H1 (cell line): ENCODE measurements at regions not wholly inside any gene's neighbourhood (a gene's known extent, or its start where the extent isn't known, plus 50 kb on each side); places are given as distances from the start of the nearest gene placed in this dataset.

Experiments used
- CTCF ChIA-PET: fragments of 300-600 bp; sonication (Branson Sonifier 250); formaldehyde crosslinking; loops from one replicate; lab custom pipeline; 2021; ENCODE audit not compliant: partially characterized antibody; lab: Charles Lee
- POLR2A ChIA-PET: fragments of 300-600 bp; sonication (Branson Sonifier 250); formaldehyde crosslinking; loops from one replicate; lab custom pipeline; 2021; ENCODE audit warnings: inconsistent platforms; ENCODE audit not compliant: partially characterized antibody; lab: Charles Lee
- DNase-seq, 2 experiments: peaks; one replicate each; pipeline versions ENCODE4 v3.0.0 to v3.0.0-alpha.2; 2010 to 2022; ENCODE audit warnings: low spot score in 2 of 2, low read depth in 1 of 2, mixed read lengths in 1 of 2
- FAIRE-seq: peaks from 2 replicates; lab custom pipeline; 2011; peaks lifted over from hg19 to GRCh38; lab: Jason Lieb, UNC
- H2AFZ ChIP-seq: 2 replicates; pipeline ENCODE4 v1.8.1; 2012; ENCODE audit warnings: low read length, inconsistent platforms
- H2AK5ac ChIP-seq: 2 replicates; pipeline ENCODE4 v1.6.1; 2013; ENCODE audit warnings: low read depth, low read length
- H2BK120ac ChIP-seq: replicated peaks from 2 replicates; pipeline ENCODE3; 2013; ENCODE audit warnings: low read depth, low read length, inconsistent platforms
- H2BK12ac ChIP-seq: 2 replicates; pipeline ENCODE4 v1.6.1; 2013; ENCODE audit warnings: low read depth, low read length
- H2BK15ac ChIP-seq: 2 replicates; pipeline ENCODE4 v1.6.1; 2013; ENCODE audit warnings: low read length
- H2BK20ac ChIP-seq: 2 replicates; pipeline ENCODE4 v1.6.1; 2013; ENCODE audit warnings: low read length
- H2BK5ac ChIP-seq: 2 replicates; pipeline ENCODE4 v1.6.1; 2013; ENCODE audit warnings: low read depth, low read length
- H3K14ac ChIP-seq: 2 replicates; pipeline ENCODE4 v1.6.1; 2013; ENCODE audit warnings: inconsistent platforms; ENCODE audit not compliant: insufficient read length
- H3K18ac ChIP-seq: 2 replicates; pipeline ENCODE4 v1.6.1; 2013; ENCODE audit warnings: low read length; ENCODE audit errors: extremely low read depth
- H3K23ac ChIP-seq: 2 replicates; pipeline ENCODE4 v1.6.1; 2013; ENCODE audit warnings: inconsistent platforms; ENCODE audit not compliant: insufficient read length
- H3K23me2 ChIP-seq: 2 replicates; pipeline ENCODE4 v1.6.1; 2013; ENCODE audit warnings: low read depth, low read length
- H3K27ac ChIP-seq: 2 replicates; pipeline ENCODE4 v1.6.1; 2011; ENCODE audit warnings: low read depth, low read length, inconsistent platforms
- H3K27me3 ChIP-seq, 4 experiments: replicated peaks in 1 of 4; 1 replicate in 1 of 4; 2 replicates in 3 of 4; pipeline versions ENCODE4 v1.6.1 to v1.8.1; 2011 to 2013; ENCODE audit warnings: low read length in 3 of 4, mild to moderate bottlenecking in 3 of 4, inconsistent platforms in 2 of 4, mixed read lengths in 2 of 4, moderate library complexity in 1 of 4; ENCODE audit not compliant: control insufficient read depth in 3 of 4, insufficient read depth in 3 of 4; ENCODE audit errors: extremely low read depth in 1 of 4
- H3K36me3 ChIP-seq, 4 experiments: 2 replicates each; pipeline versions ENCODE4 v1.6.1 to v1.8.1; 2011 to 2013; ENCODE audit warnings: mild to moderate bottlenecking in 4 of 4, low read length in 3 of 4, moderate library complexity in 2 of 4, control low read depth in 1 of 4, inconsistent platforms in 1 of 4; ENCODE audit not compliant: insufficient read depth in 4 of 4, control insufficient read depth in 2 of 4
- H3K4ac ChIP-seq: replicated peaks from 2 replicates; pipeline ENCODE3; 2013; ENCODE audit warnings: low read length, low read depth, mixed read lengths, inconsistent platforms; ENCODE audit not compliant: insufficient read length
- H3K4me1 ChIP-seq, 4 experiments: replicated peaks in 1 of 4; 1 replicate in 1 of 4; 2 replicates in 3 of 4; pipeline versions ENCODE4 v1.6.1 to v1.8.1; 2011 to 2013; ENCODE audit warnings: low read length in 3 of 4, inconsistent platforms in 2 of 4, mixed read lengths in 1 of 4; ENCODE audit not compliant: insufficient read depth in 4 of 4, control insufficient read depth in 3 of 4
- H3K4me2 ChIP-seq, 2 experiments: 2 replicates each; pipeline versions ENCODE4 v1.6.1 to v1.8.1; 2011 to 2013; ENCODE audit warnings: low read depth in 2 of 2, low read length in 2 of 2, control low read depth in 1 of 2, inconsistent platforms in 1 of 2, mild to moderate bottlenecking in 1 of 2; ENCODE audit not compliant: insufficient read depth in 1 of 2
- H3K4me3 ChIP-seq, 4 experiments: fragments of 200-600, 300-600 bp in 1 of 4; sonication (generic), shearing (Covaris generic), sonication (Bioruptor Twin) in 1 of 4; 2 replicates each; pipeline versions ENCODE4 v1.5.1 to v1.8.1; 2011 to 2016; ENCODE audit warnings: low read length in 4 of 4, low read depth in 3 of 4, control low read depth in 2 of 4, inconsistent platforms in 2 of 4, mild to moderate bottlenecking in 2 of 4, mixed read lengths in 1 of 4, moderate library complexity in 1 of 4; ENCODE audit not compliant: insufficient read depth in 2 of 4; ENCODE audit errors: extremely low read depth in 1 of 4
- H3K56ac ChIP-seq: replicated peaks from 2 replicates; pipeline ENCODE3; 2013; ENCODE audit warnings: low read depth, mild to moderate bottlenecking, mixed read lengths, low read length, inconsistent platforms; ENCODE audit not compliant: insufficient read length
- H3K79me1 ChIP-seq: 2 replicates; pipeline ENCODE4 v1.6.1; 2013; ENCODE audit warnings: low read depth, low read length, control low read depth
- H3K79me2 ChIP-seq, 2 experiments: 2 replicates each; pipeline versions ENCODE4 v1.6.1 to v1.8.1; 2012 to 2013; ENCODE audit warnings: low read length in 2 of 2, mild to moderate bottlenecking in 2 of 2, inconsistent platforms in 1 of 2; ENCODE audit not compliant: insufficient read depth in 2 of 2, control insufficient read depth in 1 of 2
- H3K9ac ChIP-seq, 4 experiments: replicated peaks in 1 of 4; 1 replicate in 1 of 4; 2 replicates in 3 of 4; pipeline versions ENCODE4 v1.6.1 to v1.8.1; 2011 to 2013; ENCODE audit warnings: low read depth in 3 of 4, low read length in 3 of 4, control low read depth in 2 of 4, mild to moderate bottlenecking in 2 of 4, moderate library complexity in 2 of 4, inconsistent platforms in 1 of 4; ENCODE audit errors: extremely low read depth in 1 of 4
- H3K9me3 ChIP-seq, 2 experiments: 2 replicates each; pipeline versions ENCODE4 v1.6.1 to v1.8.1; 2012 to 2013; ENCODE audit warnings: mild to moderate bottlenecking in 2 of 2, moderate library complexity in 2 of 2, control low read depth in 1 of 2, inconsistent platforms in 1 of 2, low read depth in 1 of 2, low read length in 1 of 2, mixed read lengths in 1 of 2; ENCODE audit not compliant: insufficient read depth in 2 of 2
- H4K20me1 ChIP-seq, 2 experiments: replicated peaks in 1 of 2; 2 replicates each; pipeline versions ENCODE3 to v1.8.1; 2011 to 2013; ENCODE audit warnings: inconsistent platforms in 2 of 2, low read length in 2 of 2, mild to moderate bottlenecking in 1 of 2; ENCODE audit not compliant: insufficient read depth in 2 of 2, control insufficient read depth in 1 of 2
- H4K5ac ChIP-seq: 2 replicates; pipeline ENCODE4 v1.6.1; 2013; ENCODE audit warnings: low read length, low read depth, mixed read lengths, inconsistent platforms; ENCODE audit not compliant: insufficient read length
- H4K8ac ChIP-seq: 2 replicates; pipeline ENCODE4 v1.8.0; 2013; ENCODE audit warnings: mild to moderate bottlenecking, moderate library complexity, low read length, inconsistent platforms; ENCODE audit not compliant: insufficient read depth; ENCODE audit errors: extremely low read depth
- H4K91ac ChIP-seq: replicated peaks from 2 replicates; pipeline ENCODE3; 2013; ENCODE audit warnings: low read length, mixed read lengths, inconsistent platforms; ENCODE audit not compliant: insufficient read length
- BACH1 ChIP-seq: IDR thresholded peaks from 2 replicates; pipeline ENCODE4 v1.6.1; 2012; ENCODE audit warnings: low read length, improper control_type of control experiment
- CEBPB ChIP-seq: IDR thresholded peaks from 2 replicates; pipeline ENCODE4 v1.6.1; 2012; ENCODE audit warnings: low read depth, low read length
- CHD2 ChIP-seq: IDR thresholded peaks from 2 replicates; pipeline ENCODE4 v1.6.1; 2012; ENCODE audit warnings: low read length, improper control_type of control experiment
- GTF2F1 ChIP-seq: IDR thresholded peaks from 2 replicates; pipeline ENCODE4 v1.6.1; 2012; ENCODE audit warnings: low read depth, low read length, improper control_type of control experiment, borderline replicate concordance
- HDAC2 ChIP-seq, 2 experiments: fragments of 300-600 bp in 1 of 2; sonication (generic) in 1 of 2; IDR thresholded peaks; 2 replicates each; pipeline ENCODE4 v1.6.1; 2011 to 2012; ENCODE audit warnings: low read depth in 2 of 2, low read length in 2 of 2, mild to moderate bottlenecking in 2 of 2, moderate library complexity in 2 of 2, borderline replicate concordance in 1 of 2, inconsistent platforms in 1 of 2
- HDAC6 ChIP-seq: IDR thresholded peaks from one replicate; pipeline ENCODE4 v1.7.1; 2012; ENCODE audit warnings: low read depth, mild to moderate bottlenecking, inconsistent platforms, low read length, moderate library complexity
- JUND ChIP-seq: IDR thresholded peaks from 2 replicates; pipeline ENCODE4 v1.6.1; 2011; ENCODE audit warnings: mild to moderate bottlenecking, improper control_type of control experiment, low read length
- KDM1A ChIP-seq: fragments of 200-600, 300-600 bp; sonication (generic); IDR thresholded peaks from 2 replicates; pipeline ENCODE4 v1.7.1; 2016; ENCODE audit warnings: mild to moderate bottlenecking, low read length, borderline replicate concordance
- POLR2A ChIP-seq, 2 experiments: IDR thresholded peaks; 1 replicate in 1 of 2; 2 replicates in 1 of 2; pipeline ENCODE4 v1.6.1; 2011; ENCODE audit warnings: low read depth in 2 of 2, low read length in 2 of 2, mild to moderate bottlenecking in 2 of 2; ENCODE audit errors: control extremely low read depth in 1 of 2
- RFX5 ChIP-seq: IDR thresholded peaks from 2 replicates; pipeline ENCODE4 v1.6.1; 2011; ENCODE audit warnings: low read depth, low read length, improper control_type of control experiment, borderline replicate concordance
- RNF2 ChIP-seq: fragments of 200-900, 300-1000 bp; sonication (generic); IDR thresholded peaks from 2 replicates; pipeline ENCODE4 v1.7.1; 2016; ENCODE audit warnings: borderline replicate concordance, low read depth, mild to moderate bottlenecking, antibody characterized with exemption, low read length; ENCODE audit not compliant: poor library complexity, severe bottlenecking; ENCODE audit errors: missing control alignments
- RXRA ChIP-seq: IDR thresholded peaks from 2 replicates; pipeline ENCODE4 v1.6.1; 2011; ENCODE audit warnings: low read depth, mild to moderate bottlenecking, low read length, moderate library complexity; ENCODE audit not compliant: insufficient read depth
- SP1 ChIP-seq: IDR thresholded peaks from 2 replicates; pipeline ENCODE4 v1.6.1; 2011; ENCODE audit warnings: low read depth, low read length
- TAF1 ChIP-seq: IDR thresholded peaks from 2 replicates; pipeline ENCODE4 v1.6.1; 2011; ENCODE audit warnings: mild to moderate bottlenecking, low read depth, low read length
- TCF12 ChIP-seq: IDR thresholded peaks from 2 replicates; pipeline ENCODE4 v1.6.1; 2011; ENCODE audit warnings: low read depth, mild to moderate bottlenecking, low read length
- WGBS, 2 experiments: shearing (Covaris generic) in 1 of 2; methylation state at CpG; one replicate each; pipeline versions ENCODE4 v1.1.6 to v1.1.7; 2013 to 2015; ENCODE audit warnings: low lambda C conversion rate in 2 of 2, mixed read lengths in 2 of 2, inconsistent platforms in 1 of 2, low coverage in 1 of 2, missing lambda C conversion rate in 1 of 2; ENCODE audit not compliant: insufficient replicate concordance in 2 of 2, insufficient coverage in 1 of 2, insufficient read length in 1 of 2; ENCODE audit errors: extremely low coverage in 1 of 2, missing lambda C conversion rate in 1 of 2; 5-methylcytosine and 5-hydroxymethylcytosine counted together
- TF ChIP-seq, protein P1 (sequence below): IDR thresholded peaks from 2 replicates; pipeline ENCODE4 v1.6.1; 2012; ENCODE audit warnings: inconsistent platforms

DNA sequence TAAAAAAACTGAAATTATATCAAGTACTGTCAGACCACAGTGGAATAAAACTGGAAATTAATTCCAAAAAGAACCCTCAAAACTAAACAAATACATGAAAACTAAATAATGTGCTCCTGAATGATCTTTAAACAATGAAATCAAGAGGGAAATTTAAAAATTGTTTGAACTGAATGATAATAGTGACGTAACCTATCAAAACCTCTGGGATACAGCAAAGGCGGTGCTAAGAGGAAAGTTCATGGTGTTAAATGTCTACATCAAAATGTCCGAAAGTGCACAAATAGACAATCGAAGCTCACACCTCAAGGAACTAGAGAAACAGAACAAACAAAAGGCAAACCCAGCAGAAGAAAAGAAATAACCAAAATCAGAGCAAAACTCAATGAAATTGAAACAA is 70.8 kb upstream of the TUBA3C start:
- no peak overlapping the region for H3K4ac ChIP-seq
- H3K4me2 ChIP-seq = no peak overlapping the region
- H3K23ac ChIP-seq = no peak overlapping the region
- no peak overlapping the region for H4K8ac ChIP-seq
- no peak overlapping the region for H3K27ac ChIP-seq
- H3K14ac ChIP-seq = no peak overlapping the region
- no peak for DNase-seq
- H3K56ac ChIP-seq = no peak overlapping the region
- H3K9me3 ChIP-seq = peaks cover 32 to 44% of the 10 kb centered on the region in 2 experiments
- H3K27me3 ChIP-seq = no peaks in the 10 kb centered on the region
- no peaks in the 10 kb centered on the region for H4K20me1 ChIP-seq
- H3K79me2 ChIP-seq = no peaks in the 10 kb centered on the region
- no peak overlapping the region for H2BK20ac ChIP-seq
- CTCF ChIA-PET = no interaction called here
- no peak overlapping the region for H3K9ac ChIP-seq
- H2BK120ac ChIP-seq = no peak overlapping the region
- POLR2A ChIA-PET = no interaction called here
- no peak overlapping the region for H2AK5ac ChIP-seq
- no peak for FAIRE-seq
- H2BK5ac ChIP-seq = no peak overlapping the region
- H4K91ac ChIP-seq = no peak overlapping the region
- no peak overlapping the region for H3K4me3 ChIP-seq
- no peak overlapping the region for H3K18ac ChIP-seq
- H4K5ac ChIP-seq = no peak overlapping the region
- no peaks in the 10 kb centered on the region for H3K79me1 ChIP-seq
- H3K36me3 ChIP-seq = no peaks in the 10 kb centered on the region
- no peak overlapping the region for H2AFZ ChIP-seq
- H2BK12ac ChIP-seq = no peak overlapping the region
- no peaks in the 10 kb centered on the region for H3K4me1 ChIP-seq
- no peak overlapping the region for H2BK15ac ChIP-seq
- H3K23me2 ChIP-seq = no peaks in the 10 kb centered on the region
- 80% methylated on average over 4 of the region's 4 CpGs; no CpG with 5 or more reads in 1 of the 2 experiments for WGBS, 2 experiments
- TF ChIP-seq SP1 (no peak), CEBPB (no peak), RFX5 (no peak), TAF1 (no peak), KDM1A (no peak), GTF2F1 (no peak), TCF12 (no peak), RNF2 (no peak), CHD2 (no peak), BACH1 (no peak), HDAC6 (no peak), JUND (no peak), RXRA (no peak), HDAC2 (IDR thresholded peaks at IDR 0.05; ENCODE audit: borderline replicate concordance in 1 of 2, low read depth in 2 of 2, low read length in 2 of 2) (no peak), POLR2A (IDR thresholded peaks at IDR 0.05; ENCODE audit: control extremely low read depth in 1 of 2, low read depth in 2 of 2, low read length in 2 of 2) (no peak)
- TF ChIP-seq, protein P1, sequence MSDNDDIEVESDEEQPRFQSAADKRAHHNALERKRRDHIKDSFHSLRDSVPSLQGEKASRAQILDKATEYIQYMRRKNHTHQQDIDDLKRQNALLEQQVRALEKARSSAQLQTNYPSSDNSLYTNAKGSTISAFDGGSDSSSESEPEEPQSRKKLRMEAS = no peak
